GM23338 (cell line): ENCODE measurements at regions not wholly inside any gene's neighbourhood (a gene's known extent, or its start where the extent isn't known, plus 50 kb on each side); places are given as distances from the start of the nearest gene placed in this dataset.

Experiments used
- CTCF ChIP-seq, 2 experiments: fragments of 200-600 bp in 1 of 2; sonication (generic) in 1 of 2; conservative IDR thresholded peaks; 2 replicates each; pipeline versions ENCODE4 v1.5.1 to v1.6.1; 2016 to 2017; ENCODE audit warnings: antibody characterized with exemption in 2 of 2, low read depth in 2 of 2, mild to moderate bottlenecking in 2 of 2, moderate library complexity in 1 of 2
- JUNB ChIP-seq: IDR thresholded peaks from one replicate; pipeline ENCODE4 v1.6.1; 2016; ENCODE audit warnings: antibody characterized with exemption; ENCODE audit not compliant: unreplicated experiment
- POLR2AphosphoS5 ChIP-seq: IDR thresholded peaks from 2 replicates; pipeline ENCODE4 v1.6.1; 2016; ENCODE audit warnings: antibody characterized with exemption, low read depth
- TF ChIP-seq, protein P1 (sequence below): fragments of 250-450 bp; sonication (Bioruptor Pico); IDR thresholded peaks from 2 replicates; pipeline ENCODE4 v1.5.0; 2020; ENCODE audit warnings: mild to moderate bottlenecking, moderate library complexity
- TF ChIP-seq, protein P2 (sequence below): IDR thresholded peaks from one replicate; pipeline ENCODE4 v1.6.1; 2018; ENCODE audit warnings: antibody characterized with exemption; ENCODE audit not compliant: unreplicated experiment

GRCh38 chr4:3822230-3822947 lies 56.2 kb downstream of the ADRA2C start (continued):
- TF ChIP-seq, protein P1, sequence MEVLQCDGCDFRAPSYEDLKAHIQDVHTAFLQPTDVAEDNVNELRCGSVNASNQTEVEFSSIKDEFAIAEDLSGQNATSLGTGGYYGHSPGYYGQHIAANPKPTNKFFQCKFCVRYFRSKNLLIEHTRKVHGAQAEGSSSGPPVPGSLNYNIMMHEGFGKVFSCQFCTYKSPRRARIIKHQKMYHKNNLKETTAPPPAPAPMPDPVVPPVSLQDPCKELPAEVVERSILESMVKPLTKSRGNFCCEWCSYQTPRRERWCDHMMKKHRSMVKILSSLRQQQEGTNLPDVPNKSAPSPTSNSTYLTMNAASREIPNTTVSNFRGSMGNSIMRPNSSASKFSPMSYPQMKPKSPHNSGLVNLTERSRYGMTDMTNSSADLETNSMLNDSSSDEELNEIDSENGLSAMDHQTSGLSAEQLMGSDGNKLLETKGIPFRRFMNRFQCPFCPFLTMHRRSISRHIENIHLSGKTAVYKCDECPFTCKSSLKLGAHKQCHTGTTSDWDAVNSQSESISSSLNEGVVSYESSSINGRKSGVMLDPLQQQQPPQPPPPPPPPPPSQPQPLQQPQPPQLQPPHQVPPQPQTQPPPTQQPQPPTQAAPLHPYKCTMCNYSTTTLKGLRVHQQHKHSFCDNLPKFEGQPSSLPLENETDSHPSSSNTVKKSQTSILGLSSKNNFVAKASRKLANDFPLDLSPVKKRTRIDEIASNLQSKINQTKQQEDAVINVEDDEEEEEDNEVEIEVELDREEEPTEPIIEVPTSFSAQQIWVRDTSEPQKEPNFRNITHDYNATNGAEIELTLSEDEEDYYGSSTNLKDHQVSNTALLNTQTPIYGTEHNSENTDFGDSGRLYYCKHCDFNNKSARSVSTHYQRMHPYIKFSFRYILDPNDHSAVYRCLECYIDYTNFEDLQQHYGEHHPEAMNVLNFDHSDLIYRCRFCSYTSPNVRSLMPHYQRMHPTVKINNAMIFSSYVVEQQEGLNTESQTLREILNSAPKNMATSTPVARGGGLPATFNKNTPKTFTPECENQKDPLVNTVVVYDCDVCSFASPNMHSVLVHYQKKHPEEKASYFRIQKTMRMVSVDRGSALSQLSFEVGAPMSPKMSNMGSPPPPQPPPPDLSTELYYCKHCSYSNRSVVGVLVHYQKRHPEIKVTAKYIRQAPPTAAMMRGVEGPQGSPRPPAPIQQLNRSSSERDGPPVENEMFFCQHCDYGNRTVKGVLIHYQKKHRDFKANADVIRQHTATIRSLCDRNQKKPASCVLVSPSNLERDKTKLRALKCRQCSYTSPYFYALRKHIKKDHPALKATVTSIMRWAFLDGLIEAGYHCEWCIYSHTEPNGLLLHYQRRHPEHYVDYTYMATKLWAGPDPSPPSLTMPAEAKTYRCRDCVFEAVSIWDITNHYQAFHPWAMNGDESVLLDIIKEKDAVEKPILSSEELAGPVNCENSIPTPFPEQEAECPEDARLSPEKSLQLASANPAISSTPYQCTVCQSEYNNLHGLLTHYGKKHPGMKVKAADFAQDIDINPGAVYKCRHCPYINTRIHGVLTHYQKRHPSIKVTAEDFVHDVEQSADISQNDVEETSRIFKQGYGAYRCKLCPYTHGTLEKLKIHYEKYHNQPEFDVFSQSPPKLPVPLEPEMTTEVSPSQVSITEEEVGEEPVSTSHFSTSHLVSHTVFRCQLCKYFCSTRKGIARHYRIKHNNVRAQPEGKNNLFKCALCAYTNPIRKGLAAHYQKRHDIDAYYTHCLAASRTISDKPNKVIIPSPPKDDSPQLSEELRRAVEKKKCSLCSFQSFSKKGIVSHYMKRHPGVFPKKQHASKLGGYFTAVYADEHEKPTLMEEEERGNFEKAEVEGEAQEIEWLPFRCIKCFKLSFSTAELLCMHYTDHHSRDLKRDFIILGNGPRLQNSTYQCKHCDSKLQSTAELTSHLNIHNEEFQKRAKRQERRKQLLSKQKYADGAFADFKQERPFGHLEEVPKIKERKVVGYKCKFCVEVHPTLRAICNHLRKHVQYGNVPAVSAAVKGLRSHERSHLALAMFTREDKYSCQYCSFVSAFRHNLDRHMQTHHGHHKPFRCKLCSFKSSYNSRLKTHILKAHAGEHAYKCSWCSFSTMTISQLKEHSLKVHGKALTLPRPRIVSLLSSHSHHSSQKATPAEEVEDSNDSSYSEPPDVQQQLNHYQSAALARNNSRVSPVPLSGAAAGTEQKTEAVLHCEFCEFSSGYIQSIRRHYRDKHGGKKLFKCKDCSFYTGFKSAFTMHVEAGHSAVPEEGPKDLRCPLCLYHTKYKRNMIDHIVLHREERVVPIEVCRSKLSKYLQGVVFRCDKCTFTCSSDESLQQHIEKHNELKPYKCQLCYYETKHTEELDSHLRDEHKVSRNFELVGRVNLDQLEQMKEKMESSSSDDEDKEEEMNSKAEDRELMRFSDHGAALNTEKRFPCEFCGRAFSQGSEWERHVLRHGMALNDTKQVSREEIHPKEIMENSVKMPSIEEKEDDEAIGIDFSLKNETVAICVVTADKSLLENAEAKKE (CRISPR knock-in tag) = no peak
- TF ChIP-seq CTCF (conservative IDR thresholded peaks at IDR 0.05; ENCODE audit: low read depth in 2 of 2) (no peak), JUNB (no peak), POLR2AphosphoS5 (no peak)
- TF ChIP-seq, protein P2, sequence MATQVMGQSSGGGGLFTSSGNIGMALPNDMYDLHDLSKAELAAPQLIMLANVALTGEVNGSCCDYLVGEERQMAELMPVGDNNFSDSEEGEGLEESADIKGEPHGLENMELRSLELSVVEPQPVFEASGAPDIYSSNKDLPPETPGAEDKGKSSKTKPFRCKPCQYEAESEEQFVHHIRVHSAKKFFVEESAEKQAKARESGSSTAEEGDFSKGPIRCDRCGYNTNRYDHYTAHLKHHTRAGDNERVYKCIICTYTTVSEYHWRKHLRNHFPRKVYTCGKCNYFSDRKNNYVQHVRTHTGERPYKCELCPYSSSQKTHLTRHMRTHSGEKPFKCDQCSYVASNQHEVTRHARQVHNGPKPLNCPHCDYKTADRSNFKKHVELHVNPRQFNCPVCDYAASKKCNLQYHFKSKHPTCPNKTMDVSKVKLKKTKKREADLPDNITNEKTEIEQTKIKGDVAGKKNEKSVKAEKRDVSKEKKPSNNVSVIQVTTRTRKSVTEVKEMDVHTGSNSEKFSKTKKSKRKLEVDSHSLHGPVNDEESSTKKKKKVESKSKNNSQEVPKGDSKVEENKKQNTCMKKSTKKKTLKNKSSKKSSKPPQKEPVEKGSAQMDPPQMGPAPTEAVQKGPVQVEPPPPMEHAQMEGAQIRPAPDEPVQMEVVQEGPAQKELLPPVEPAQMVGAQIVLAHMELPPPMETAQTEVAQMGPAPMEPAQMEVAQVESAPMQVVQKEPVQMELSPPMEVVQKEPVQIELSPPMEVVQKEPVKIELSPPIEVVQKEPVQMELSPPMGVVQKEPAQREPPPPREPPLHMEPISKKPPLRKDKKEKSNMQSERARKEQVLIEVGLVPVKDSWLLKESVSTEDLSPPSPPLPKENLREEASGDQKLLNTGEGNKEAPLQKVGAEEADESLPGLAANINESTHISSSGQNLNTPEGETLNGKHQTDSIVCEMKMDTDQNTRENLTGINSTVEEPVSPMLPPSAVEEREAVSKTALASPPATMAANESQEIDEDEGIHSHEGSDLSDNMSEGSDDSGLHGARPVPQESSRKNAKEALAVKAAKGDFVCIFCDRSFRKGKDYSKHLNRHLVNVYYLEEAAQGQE = no peak
